DND-41 (cell line): ENCODE measurements at regions not wholly inside any gene's neighbourhood (a gene's known extent, or its start where the extent isn't known, plus 50 kb on each side); places are given as distances from the start of the nearest gene placed in this dataset.

ENCODE experiments used
- ATAC-seq: fragments of 200-7000 bp; cut with Tn5 transposase; 3 replicates; pipeline ENCODE4 v1.9.1; 2021; ENCODE audit warnings: low read depth; ENCODE audit not compliant: insufficient read depth
- DNase-seq: peaks from one replicate; pipeline ENCODE4 v3.0.0-alpha.2; 2020
- H2AFZ ChIP-seq: 2 replicates; pipeline ENCODE4 v1.6.0; 2012; ENCODE audit warnings: low read depth, low read length
- H3K27ac ChIP-seq: 2 replicates; pipeline ENCODE4 v1.5.1; 2012; ENCODE audit warnings: low read length, inconsistent platforms
- H3K27me3 ChIP-seq: fragments of 200-600 bp; sonication (generic); 2 replicates; pipeline ENCODE4 v1.6.0; 2012; ENCODE audit warnings: low read length, mild to moderate bottlenecking, inconsistent platforms; ENCODE audit not compliant: insufficient read depth, poor library complexity
- H3K36me3 ChIP-seq: 2 replicates; pipeline ENCODE4 v1.5.1; 2012; ENCODE audit warnings: low read length, inconsistent platforms; ENCODE audit not compliant: insufficient read depth
- H3K4me1 ChIP-seq: 2 replicates; pipeline ENCODE4 v1.5.1; 2012; ENCODE audit warnings: mild to moderate bottlenecking, low read length; ENCODE audit not compliant: insufficient read depth
- H3K4me2 ChIP-seq: 2 replicates; pipeline ENCODE4 v1.6.0; 2012; ENCODE audit warnings: mild to moderate bottlenecking, moderate library complexity, low read length, inconsistent platforms; ENCODE audit not compliant: insufficient read depth
- H3K4me3 ChIP-seq, 2 experiments: fragments of 200-600 bp in 1 of 2; shearing (Covaris generic) in 1 of 2; 2 replicates each; pipeline ENCODE4 v1.5.1; 2012 to 2016; ENCODE audit warnings: inconsistent platforms in 2 of 2, low read length in 2 of 2, mild to moderate bottlenecking in 2 of 2, low read depth in 1 of 2, moderate library complexity in 1 of 2
- H3K79me2 ChIP-seq: 2 replicates; pipeline ENCODE4 v1.6.0; 2012; ENCODE audit warnings: low read length, inconsistent platforms; ENCODE audit not compliant: insufficient read depth
- H3K9ac ChIP-seq: 2 replicates; pipeline ENCODE4 v1.6.0; 2012; ENCODE audit warnings: low read depth, mild to moderate bottlenecking, inconsistent platforms, low read length, moderate library complexity
- H3K9me3 ChIP-seq: 2 replicates; pipeline ENCODE4 v1.5.1; 2012; ENCODE audit warnings: low read length, moderate library complexity, mild to moderate bottlenecking, inconsistent platforms; ENCODE audit not compliant: insufficient read depth, severe bottlenecking
- H4K20me1 ChIP-seq: 2 replicates; pipeline ENCODE4 v1.6.0; 2012; ENCODE audit warnings: low read length; ENCODE audit not compliant: insufficient read depth
- CTCF ChIP-seq: IDR thresholded peaks from 2 replicates; pipeline ENCODE4 v1.5.1; 2012; ENCODE audit warnings: borderline replicate concordance, low read length, moderate library complexity, mild to moderate bottlenecking; ENCODE audit not compliant: poor library complexity, severe bottlenecking; ENCODE audit errors: extremely low read depth
- EZH2 ChIP-seq: IDR thresholded peaks from 3 replicates; pipeline ENCODE4 v1.6.1; 2012; ENCODE audit warnings: borderline replicate concordance, low read depth, mild to moderate bottlenecking, moderate library complexity, low read length, inconsistent platforms; ENCODE audit not compliant: severe bottlenecking

- TF ChIP-seq EZH2 (no peak), CTCF (no peak)
Observed at GRCh38 chr16:64857411-64857810, 264.5 kb downstream of the CDH11 start.

GRCh38 chr16:64853551-64853950 lies 268.3 kb downstream of the CDH11 start:
- DNase-seq (no peak), ATAC-seq (no peak)
- H4K20me1 ChIP-seq = no peaks in the 10 kb centered on the region
- no peaks in the 10 kb centered on the region for H3K79me2 ChIP-seq
- no peaks in the 10 kb centered on the region for H3K36me3 ChIP-seq
- no peak for TF ChIP-seq CTCF
- TF ChIP-seq EZH2 = no peak
- H3K4me3 ChIP-seq = no peak overlapping the region
- no peaks in the 10 kb centered on the region for H3K4me1 ChIP-seq
- H2AFZ ChIP-seq = no peak overlapping the region
- H3K9ac ChIP-seq = no peak overlapping the region
- no peak overlapping the region for H3K27ac ChIP-seq
- H3K27me3 ChIP-seq = no peaks in the 10 kb centered on the region
- H3K9me3 ChIP-seq = no peaks in the 10 kb centered on the region
- no peak overlapping the region for H3K4me2 ChIP-seq

More at GRCh38 chr16:64857411-64857810, 264.5 kb downstream of the CDH11 start:
- H3K4me1 ChIP-seq = no peaks in the 10 kb centered on the region
- DNase-seq (no peak), ATAC-seq (no peak)
- H3K9me3 ChIP-seq = no peaks in the 10 kb centered on the region
- no peak overlapping the region for H3K4me2 ChIP-seq
- no peaks in the 10 kb centered on the region for H3K27me3 ChIP-seq
- H2AFZ ChIP-seq = no peak overlapping the region
- no peak overlapping the region for H3K27ac ChIP-seq
- H3K4me3 ChIP-seq = no peak overlapping the region
- no peaks in the 10 kb centered on the region for H4K20me1 ChIP-seq
- H3K79me2 ChIP-seq = no peaks in the 10 kb centered on the region
- no peaks in the 10 kb centered on the region for H3K36me3 ChIP-seq
- H3K9ac ChIP-seq = no peak overlapping the region

GRCh38 chr16:64846966-64847365 lies 274.9 kb downstream of the CDH11 start:
- H3K79me2 ChIP-seq = no peaks in the 10 kb centered on the region
- no peak overlapping the region for H3K4me3 ChIP-seq
- peaks cover 3% of the 10 kb centered on the region for H3K9me3 ChIP-seq
- no peak overlapping the region for H2AFZ ChIP-seq
- H3K27me3 ChIP-seq = no peaks in the 10 kb centered on the region
- H3K4me1 ChIP-seq = no peaks in the 10 kb centered on the region
- DNase-seq = no peak
- TF ChIP-seq CTCF (no peak), EZH2 (no peak)
- no peaks in the 10 kb centered on the region for H3K36me3 ChIP-seq
- ATAC-seq = no peak
- H3K4me2 ChIP-seq = no peak overlapping the region
- no peaks in the 10 kb centered on the region for H4K20me1 ChIP-seq
- H3K9ac ChIP-seq = no peak overlapping the region
- H3K27ac ChIP-seq = no peak overlapping the region

DNA sequence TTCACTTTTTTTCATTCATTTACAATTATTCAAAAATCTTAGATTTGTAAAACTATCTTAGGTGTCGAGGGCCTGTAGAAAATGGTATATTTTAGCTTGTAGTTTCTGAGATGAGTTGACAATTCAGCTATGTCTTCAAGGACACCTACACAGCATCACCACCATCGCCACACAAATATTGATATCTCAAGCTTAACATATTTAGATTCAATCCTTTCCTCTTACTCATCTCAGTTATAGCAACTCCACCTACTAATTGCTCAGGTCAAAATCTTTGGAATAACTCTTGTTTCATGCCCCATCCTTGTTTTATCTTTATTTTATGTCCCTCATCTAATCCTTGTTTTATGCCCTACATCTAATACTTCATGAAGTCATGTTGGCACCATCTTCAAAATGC lies 276.8 kb downstream of the CDH11 start:
- H3K27me3 ChIP-seq = no peaks in the 10 kb centered on the region
- DNase-seq (no peak), ATAC-seq (no peak)
- H3K79me2 ChIP-seq = no peaks in the 10 kb centered on the region
- no peaks in the 10 kb centered on the region for H3K4me1 ChIP-seq
- no peak overlapping the region for H2AFZ ChIP-seq
- H3K27ac ChIP-seq = no peak overlapping the region
- H3K9ac ChIP-seq = no peak overlapping the region
- H3K9me3 ChIP-seq = peaks cover 3% of the 10 kb centered on the region
- H3K4me3 ChIP-seq = no peak overlapping the region
- H3K36me3 ChIP-seq = no peaks in the 10 kb centered on the region
- H3K4me2 ChIP-seq = no peak overlapping the region
- no peak for TF ChIP-seq EZH2
- TF ChIP-seq CTCF = no peak
- H4K20me1 ChIP-seq = no peaks in the 10 kb centered on the region
